Vagina (tissue), 2 donors: ENCODE measurements at regions not wholly inside any gene's neighbourhood (a gene's known extent, or its start where the extent isn't known, plus 50 kb on each side); places are given as distances from the start of the nearest gene placed in this dataset.

ENCODE experiments used
- CTCF ChIP-seq, 3 experiments: fragments of 450-650 bp in 2 of 3; fragments of 200-600 bp in 1 of 3; sonication (generic) in 1 of 3; IDR thresholded peaks; one replicate each; pipeline ENCODE4 v1.5.1; 2017 to 2019; ENCODE audit warnings: antibody characterized with exemption in 3 of 3, mild to moderate bottlenecking in 2 of 3, moderate library complexity in 2 of 3
- POLR2A ChIP-seq, 2 donors: fragments of 450-650 bp; IDR thresholded peaks; one replicate each; pipeline ENCODE4 v1.6.1; 2017; ENCODE audit warnings: antibody characterized with exemption in 2 of 2, mild to moderate bottlenecking in 2 of 2, moderate library complexity in 2 of 2
- POLR2AphosphoS5 ChIP-seq, 2 donors: sonication (generic); formaldehyde crosslinking; IDR thresholded peaks; one replicate each; pipeline ENCODE4 v1.9.0; 2017; ENCODE audit warnings: antibody characterized with exemption in 2 of 2, mild to moderate bottlenecking in 2 of 2, low read depth in 1 of 2; ENCODE audit not compliant: insufficient read depth in 1 of 2

- TF ChIP-seq POLR2AphosphoS5 (IDR thresholded peaks at IDR 0.05; ENCODE audit: insufficient read depth in 1 of 2, low read depth in 1 of 2), result no peak
- TF ChIP-seq POLR2A (IDR thresholded peaks at IDR 0.05), result no peak
- no peak for TF ChIP-seq CTCF (IDR thresholded peaks at IDR 0.05)
These were observed 225.3 kb downstream of the ADAMTS15 start for GRCh38 chr11:130673698-130674097.
